Panc1 (cell line): ENCODE measurements at regions not wholly inside any gene's neighbourhood (a gene's known extent, or its start where the extent isn't known, plus 50 kb on each side); places are given as distances from the start of the nearest gene placed in this dataset.

Experiments
- ATAC-seq: fragments of 200-7000 bp; cut with Tn5 transposase; 2 replicates; pipeline ENCODE4 v1.9.1; 2020; ENCODE audit warnings: mild to moderate bottlenecking, moderate library complexity
- BruUV-seq: library from RNA; stranded (reverse); fragments of 400-500 nt; replicated peaks from 2 replicates; lab custom pipeline; 2021; lab: Mats Ljungman, UMichigan
- CTCF ChIA-PET: fragments of 300-600 bp; sonication (Branson Sonifier 250); formaldehyde crosslinking; loops from one replicate; lab custom pipeline; 2022; ENCODE audit warnings: antibody characterized with exemption; lab: Charles Lee
- POLR2A ChIA-PET: fragments of 300-600 bp; sonication (Branson Sonifier 250); formaldehyde crosslinking; loops from one replicate; lab custom pipeline; 2022; ENCODE audit warnings: antibody characterized with exemption; lab: Charles Lee
- DNase-seq: peaks from one replicate; pipeline ENCODE4 v3.0.0-alpha.2; 2010; ENCODE audit warnings: low read depth, low spot score
- H3K27ac ChIP-seq: 2 replicates; pipeline ENCODE4 v1.5.1; 2011; ENCODE audit warnings: mild to moderate bottlenecking, low read length, inconsistent platforms
- H3K27me3 ChIP-seq: fragments of 200-500 bp; sonication (Bioruptor generic); 2 replicates; pipeline ENCODE4 v1.6.0; 2014; ENCODE audit warnings: low read length, inconsistent platforms; ENCODE audit not compliant: control insufficient read depth, insufficient read depth
- H3K36me3 ChIP-seq: fragments of 200-500 bp; sonication (Bioruptor generic); 2 replicates; pipeline ENCODE4 v1.5.1; 2014; ENCODE audit warnings: inconsistent platforms, mild to moderate bottlenecking, low read length, moderate library complexity; ENCODE audit not compliant: control insufficient read depth, insufficient read depth
- H3K4me1 ChIP-seq: 2 replicates; pipeline ENCODE4 v1.5.1; 2011; ENCODE audit warnings: inconsistent platforms, mild to moderate bottlenecking, low read length, moderate library complexity; ENCODE audit not compliant: control insufficient read depth, insufficient read depth
- H3K4me3 ChIP-seq, 2 experiments: 2 replicates each; pipeline ENCODE4 v1.5.1; 2011 to 2012; ENCODE audit warnings: low read depth in 2 of 2, low read length in 2 of 2, mild to moderate bottlenecking in 2 of 2, inconsistent platforms in 1 of 2, moderate library complexity in 1 of 2
- H3K9me3 ChIP-seq: fragments of 200-500 bp; sonication (Bioruptor generic); 2 replicates; pipeline ENCODE4 v1.5.1; 2014; ENCODE audit warnings: low read depth, mild to moderate bottlenecking, inconsistent platforms, low read length, moderate library complexity; ENCODE audit not compliant: control insufficient read depth, insufficient read depth
- CTCF ChIP-seq: fragments of 450-650 bp; IDR thresholded peaks from 2 replicates; pipeline ENCODE4 v1.5.1; 2017; ENCODE audit warnings: mild to moderate bottlenecking
- POLR2AphosphoS5 ChIP-seq: IDR thresholded peaks from 2 replicates; pipeline ENCODE4 v1.6.1; 2012; ENCODE audit warnings: mild to moderate bottlenecking, low read depth, low read length, moderate library complexity
- REST ChIP-seq, 2 experiments: IDR thresholded peaks; 2 replicates each; pipeline ENCODE4 v1.6.1; 2011 to 2012; ENCODE audit warnings: low read depth in 2 of 2, control low read depth in 1 of 2, low read length in 1 of 2, mild to moderate bottlenecking in 1 of 2, moderate library complexity in 1 of 2; ENCODE audit not compliant: insufficient read depth in 1 of 2
- SIN3A ChIP-seq: IDR thresholded peaks from 2 replicates; pipeline ENCODE4 v1.6.1; 2012; ENCODE audit warnings: low read depth, mild to moderate bottlenecking, low read length, moderate library complexity, borderline replicate concordance; ENCODE audit not compliant: insufficient read depth
- in situ Hi-C: cut with HindIII; loops from 2 replicates; pipeline ENCODE4 v1.10.0; 2016; ENCODE audit warnings: low sequenced_read_pairs, low pct_unique_long_range_greater_than_20kb
- intact Hi-C: fragments of 100-400 bp; cut with micrococcal nuclease; formaldehyde crosslinking; loops from one replicate; pipeline ENCODE4 v1.10.0; 2022; ENCODE audit not compliant: unreplicated experiment

- no peaks in the 10 kb centered on the region for H3K9me3 ChIP-seq
- DNase-seq (no peak), ATAC-seq (no peak)
- POLR2A ChIA-PET, result no interaction called here
- no peak overlapping the region for H3K4me3 ChIP-seq
- no TSS peak for BruUV-seq
- H3K27me3 ChIP-seq, result no peaks in the 10 kb centered on the region
- H3K27ac ChIP-seq, result no peak overlapping the region
- in situ Hi-C loops (no loop called here), intact Hi-C loops (no loop called here)
- H3K4me1 ChIP-seq, result no peaks in the 10 kb centered on the region
- no peaks in the 10 kb centered on the region for H3K36me3 ChIP-seq
- CTCF ChIA-PET, result no interaction called here
- TF ChIP-seq REST (IDR thresholded peaks at IDR 0.05; ENCODE audit: insufficient read depth in 1 of 2, low read depth in 2 of 2, low read length in 1 of 2), result no peak
- TF ChIP-seq CTCF, result no peak
Measured at GRCh38 chr4:23969635-23970145, 79.8 kb upstream of the PPARGC1A start.

GRCh38 chr4:23967281-23967680 is 77.4 kb upstream of the PPARGC1A start:
- BruUV-seq, result no TSS peak
- POLR2A ChIA-PET, result no interaction called here
- DNase-seq, result no peak
- H3K9me3 ChIP-seq, result no peaks in the 10 kb centered on the region
- no peak for ATAC-seq
- no peak overlapping the region for H3K4me3 ChIP-seq
- no peaks in the 10 kb centered on the region for H3K27me3 ChIP-seq
- H3K4me1 ChIP-seq, result no peaks in the 10 kb centered on the region
- no peaks in the 10 kb centered on the region for H3K36me3 ChIP-seq
- intact Hi-C loops (no loop called here), in situ Hi-C loops (no loop called here)
- CTCF ChIA-PET, result no interaction called here
- TF ChIP-seq POLR2AphosphoS5, result no peak
- no peak overlapping the region for H3K27ac ChIP-seq

- ATAC-seq (no peak), DNase-seq (no peak)
Measured at GRCh38 chr4:23966725-23967124, 76.9 kb upstream of the PPARGC1A start.

More at GRCh38 chr4:23966725-23967124, 76.9 kb upstream of the PPARGC1A start:
- no peaks in the 10 kb centered on the region for H3K4me1 ChIP-seq
- no peak overlapping the region for H3K4me3 ChIP-seq
- TF ChIP-seq SIN3A (no peak), CTCF (peak; percentile 15; the same call in 1 of the 2 replicates)
- in situ Hi-C loops, result no loop called here
- H3K9me3 ChIP-seq, result no peaks in the 10 kb centered on the region
- H3K27ac ChIP-seq, result no peak overlapping the region
- intact Hi-C loops, result no loop called here
- no TSS peak for BruUV-seq
- H3K27me3 ChIP-seq, result no peaks in the 10 kb centered on the region
- H3K36me3 ChIP-seq, result no peaks in the 10 kb centered on the region
- CTCF ChIA-PET, result no interaction called here
- POLR2A ChIA-PET, result no interaction called here
